RWPE2 (cell line): ENCODE measurements at regions not wholly inside any gene's neighbourhood (a gene's known extent, or its start where the extent isn't known, plus 50 kb on each side); places are given as distances from the start of the nearest gene placed in this dataset.
A peak's percentile ranks its signal among the peaks of the same experiment; 100 is the strongest.

Experiments used
- ATAC-seq: fragments of 200-7000 bp; cut with Tn5 transposase; 3 replicates; pipeline ENCODE4 v1.9.1; 2021; ENCODE audit warnings: low read depth
- DNase-seq: peaks from one replicate; pipeline ENCODE4 v3.0.0-alpha.2; 2020; ENCODE audit warnings: low spot score
- H3K27ac ChIP-seq: fragments of 450-650 bp; 2 replicates; pipeline ENCODE4 v1.5.1; 2017; ENCODE audit warnings: mild to moderate bottlenecking; ENCODE audit not compliant: poor library complexity, severe bottlenecking
- H3K27me3 ChIP-seq: fragments of 250-450 bp; sonication (Bioruptor Pico); 2 replicates; pipeline ENCODE4 v1.5.1; 2021; ENCODE audit warnings: mild to moderate bottlenecking, moderate library complexity; ENCODE audit not compliant: insufficient read depth, poor library complexity, severe bottlenecking
- H3K36me3 ChIP-seq: fragments of 250-450 bp; sonication (Bioruptor Pico); 2 replicates; pipeline ENCODE4 v1.5.1; 2020; ENCODE audit warnings: low read depth, mild to moderate bottlenecking, moderate library complexity
- H3K4me1 ChIP-seq: fragments of 250-450 bp; sonication (Bioruptor Pico); 2 replicates; pipeline ENCODE4 v1.5.1; 2021; ENCODE audit warnings: mild to moderate bottlenecking, moderate library complexity; ENCODE audit not compliant: insufficient read depth, poor library complexity, severe bottlenecking
- H3K4me3 ChIP-seq: fragments of 250-450 bp; sonication (Bioruptor Pico); 2 replicates; pipeline ENCODE4 v1.5.1; 2021; ENCODE audit warnings: mild to moderate bottlenecking, moderate library complexity; ENCODE audit not compliant: severe bottlenecking
- H3K9me3 ChIP-seq: fragments of 250-450 bp; sonication (Bioruptor Pico); 2 replicates; pipeline ENCODE4 v1.5.1; 2021; ENCODE audit warnings: mild to moderate bottlenecking, moderate library complexity; ENCODE audit not compliant: severe bottlenecking
- CTCF ChIP-seq: fragments of 450-650 bp; IDR thresholded peaks from one replicate; pipeline ENCODE4 v1.5.1; 2017; ENCODE audit warnings: mild to moderate bottlenecking, moderate library complexity; ENCODE audit not compliant: poor library complexity, severe bottlenecking

GRCh38 chr3:116833202-116833601, 123.6 kb downstream of the TUSC7 start:
- no peak overlapping the region for H3K4me3 ChIP-seq
- no peaks in the 10 kb centered on the region for H3K27me3 ChIP-seq
- ATAC-seq = no peak
- DNase-seq = no peak
- H3K9me3 ChIP-seq = no peaks in the 10 kb centered on the region
- H3K27ac ChIP-seq = no peak overlapping the region
- no peaks in the 10 kb centered on the region for H3K36me3 ChIP-seq
- TF ChIP-seq CTCF = no peak
- H3K4me1 ChIP-seq = peaks cover 9% of the 10 kb centered on the region

GRCh38 chr3:116834816-116835215, 125.2 kb downstream of the TUSC7 start:
- no peaks in the 10 kb centered on the region for H3K36me3 ChIP-seq
- no peak overlapping the region for H3K4me3 ChIP-seq
- H3K9me3 ChIP-seq = no peaks in the 10 kb centered on the region
- peak overlapping the region; percentile 65 for H3K27ac ChIP-seq
- DNase-seq (no peak), ATAC-seq (no peak)
- peaks cover 9% of the 10 kb centered on the region for H3K4me1 ChIP-seq
- no peaks in the 10 kb centered on the region for H3K27me3 ChIP-seq
- no peak for TF ChIP-seq CTCF

GRCh38 chr3:116835658-116836057, 126.1 kb downstream of the TUSC7 start:
- H3K36me3 ChIP-seq = no peaks in the 10 kb centered on the region
- H3K4me3 ChIP-seq = no peak overlapping the region
- DNase-seq (no peak), ATAC-seq (peak; percentile 60; the same call in 2 of the 3 replicates)
- no peak for TF ChIP-seq CTCF
- no peaks in the 10 kb centered on the region for H3K27me3 ChIP-seq
- peaks cover 9% of the 10 kb centered on the region for H3K4me1 ChIP-seq
- peak overlapping the region; percentile 65 for H3K27ac ChIP-seq
- no peaks in the 10 kb centered on the region for H3K9me3 ChIP-seq

- DNase-seq = no peak
Observed at GRCh38 chr3:116836286-116836685, 126.7 kb downstream of the TUSC7 start.

More at GRCh38 chr3:116836286-116836685, 126.7 kb downstream of the TUSC7 start:
- peak; percentile 81 for ATAC-seq
- Histone ChIP-seq H3K27me3 (peaks cover 3% of the 10 kb centered on the region), H3K36me3 (no peaks in the 10 kb centered on the region), H3K27ac (peak overlapping the region; percentile 65), H3K4me1 (peaks cover 9% of the 10 kb centered on the region), H3K4me3 (no peak overlapping the region), H3K9me3 (no peaks in the 10 kb centered on the region)
- TF ChIP-seq CTCF = no peak
